ENCODE measurements at regions not wholly inside any gene's neighbourhood (a gene's known extent, or its start where the extent isn't known, plus 50 kb on each side); places are given as distances from the start of the nearest gene placed in this dataset.
"Not testable (repeated sequence)": the region's sequence is repeated elsewhere in the genome, so short reads cannot be mapped to it uniquely, and the experiment has no call there.

GRCh38 chr13:44651724-44652123, 75.6 kb upstream of the TSC22D1 start:
- H3K4me3 Mint-ChIP-seq, result no peak overlapping the region
- no peak for DNase-seq (ENCODE audit: low spot score)
- no peak overlapping the region for H3K27ac Mint-ChIP-seq
- H3K9me3 Mint-ChIP-seq, result no peaks in the 10 kb centered on the region
- H3K36me3 Mint-ChIP-seq, result no peaks in the 10 kb centered on the region
- H3K4me1 Mint-ChIP-seq (ENCODE audit: low read depth in 2 of 2), result peaks cover 4 to 6% of the 10 kb centered on the region in 2 donors
- peaks cover 13% of the 10 kb centered on the region in 2 donors for H3K27me3 Mint-ChIP-seq
- ATAC-seq, result no peak

GRCh38 chr13:44651209-44651608, 75.1 kb upstream of the TSC22D1 start:
- no peak overlapping the region for H3K27ac Mint-ChIP-seq

GRCh38 chr13:44649834-44650233, 73.7 kb upstream of the TSC22D1 start:
- H3K9me3 Mint-ChIP-seq, result no peaks in the 10 kb centered on the region
- H3K36me3 Mint-ChIP-seq, result no peaks in the 10 kb centered on the region
- ATAC-seq (no peak), DNase-seq (ENCODE audit: low spot score) (no peak)
- H3K4me3 Mint-ChIP-seq, result no peak overlapping the region
- peaks cover 13% of the 10 kb centered on the region in 2 donors for H3K27me3 Mint-ChIP-seq
- peaks cover 4 to 6% of the 10 kb centered on the region in 2 donors for H3K4me1 Mint-ChIP-seq (ENCODE audit: low read depth in 2 of 2)
- no peak overlapping the region for H3K27ac Mint-ChIP-seq

More at GRCh38 chr13:44651209-44651608, 75.1 kb upstream of the TSC22D1 start:
- ATAC-seq (no peak), DNase-seq (ENCODE audit: low spot score) (no peak)
- H3K27me3 Mint-ChIP-seq, result peaks cover 13% of the 10 kb centered on the region in 2 donors
- peaks cover 4 to 6% of the 10 kb centered on the region in 2 donors for H3K4me1 Mint-ChIP-seq (ENCODE audit: low read depth in 2 of 2)
- H3K36me3 Mint-ChIP-seq, result no peaks in the 10 kb centered on the region
- no peaks in the 10 kb centered on the region for H3K9me3 Mint-ChIP-seq
- no peak overlapping the region for H3K4me3 Mint-ChIP-seq

GRCh38 chr13:44649104-44649428, 72.9 kb upstream of the TSC22D1 start:
- Mint-ChIP-seq H3K27ac (no peak overlapping the region), H3K36me3 (no peaks in the 10 kb centered on the region), H3K27me3 (peaks cover 13% of the 10 kb centered on the region in 2 donors), H3K4me1 (ENCODE audit: low read depth in 2 of 2) (peaks cover 4 to 6% of the 10 kb centered on the region in 2 donors), H3K9me3 (no peaks in the 10 kb centered on the region), H3K4me3 (no peak overlapping the region)
- DNase-seq (ENCODE audit: low spot score) (no peak), ATAC-seq (peak in 1 of 2 donors; percentile 52)

- ATAC-seq, result no peak
- no peak overlapping the region for H3K4me3 Mint-ChIP-seq
- peaks cover 13% of the 10 kb centered on the region in 2 donors for H3K27me3 Mint-ChIP-seq
- H3K27ac Mint-ChIP-seq, result no peak overlapping the region
- H3K9me3 Mint-ChIP-seq, result no peaks in the 10 kb centered on the region
- no peaks in the 10 kb centered on the region for H3K36me3 Mint-ChIP-seq
- DNase-seq (ENCODE audit: low spot score), result no peak
- H3K4me1 Mint-ChIP-seq (ENCODE audit: low read depth in 2 of 2), result peaks cover 4 to 6% of the 10 kb centered on the region in 2 donors
Measured at GRCh38 chr13:44648392-44649103, 72.4 kb upstream of the TSC22D1 start.

- not testable (repeated sequence) for ATAC-seq; H3K9me3 Mint-ChIP-seq; DNase-seq (ENCODE audit: low spot score); H3K4me3 Mint-ChIP-seq; H3K36me3 Mint-ChIP-seq; H3K4me1 Mint-ChIP-seq (ENCODE audit: low read depth in 2 of 2); H3K27ac Mint-ChIP-seq
- peaks cover 13% of the 10 kb centered on the region in 2 donors for H3K27me3 Mint-ChIP-seq
Measured at GRCh38 chr13:44647560-44647959, 71.4 kb upstream of the TSC22D1 start.

- Mint-ChIP-seq H3K4me3 (no peak overlapping the region), H3K36me3 (no peaks in the 10 kb centered on the region), H3K27me3 (peaks cover 5 to 9% of the 10 kb centered on the region in 2 donors), H3K4me1 (ENCODE audit: low read depth in 2 of 2) (peaks cover 4 to 6% of the 10 kb centered on the region in 2 donors), H3K27ac (no peak overlapping the region), H3K9me3 (no peaks in the 10 kb centered on the region)
- ATAC-seq, result no peak
- no peak for DNase-seq (ENCODE audit: low spot score)
Measured at GRCh38 chr13:44646044-44646443, 69.9 kb upstream of the TSC22D1 start.

- Mint-ChIP-seq H3K36me3 (no peaks in the 10 kb centered on the region), H3K27ac (no peak overlapping the region), H3K27me3 (peaks cover 0 to 3% of the 10 kb centered on the region in 2 donors), H3K4me1 (ENCODE audit: low read depth in 2 of 2) (no peaks in the 10 kb centered on the region), H3K9me3 (no peaks in the 10 kb centered on the region), H3K4me3 (no peak overlapping the region)
- DNase-seq (ENCODE audit: low spot score) (no peak), ATAC-seq (no peak)
Measured at GRCh38 chr13:44643256-44643655, 67.1 kb upstream of the TSC22D1 start.

- H3K4me3 Mint-ChIP-seq, result no peak overlapping the region
- H3K27me3 Mint-ChIP-seq, result peaks cover 6% of the 10 kb centered on the region in 2 donors
- H3K9me3 Mint-ChIP-seq, result no peaks in the 10 kb centered on the region
- H3K36me3 Mint-ChIP-seq, result no peaks in the 10 kb centered on the region
- DNase-seq (ENCODE audit: low spot score), result no peak
- ATAC-seq, result no peak
- no peak overlapping the region for H3K27ac Mint-ChIP-seq
- H3K4me1 Mint-ChIP-seq (ENCODE audit: low read depth in 2 of 2), result no peaks in the 10 kb centered on the region
Measured at GRCh38 chr13:44637581-44637980, 61.5 kb upstream of the TSC22D1 start.

GRCh38 chr13:44629465-44630183, 53.5 kb upstream of the TSC22D1 start:
- Mint-ChIP-seq H3K27ac (no peak overlapping the region), H3K4me3 (no peak overlapping the region), H3K36me3 (no peaks in the 10 kb centered on the region), H3K9me3 (no peaks in the 10 kb centered on the region), H3K4me1 (ENCODE audit: low read depth in 2 of 2) (no peaks in the 10 kb centered on the region), H3K27me3 (peaks cover 13 to 21% of the 10 kb centered on the region in 2 donors)
- no peak for ATAC-seq
- no peak for DNase-seq (ENCODE audit: low spot score)

- not testable (repeated sequence) for H3K36me3 Mint-ChIP-seq; H3K4me3 Mint-ChIP-seq; DNase-seq (ENCODE audit: low spot score); ATAC-seq; H3K9me3 Mint-ChIP-seq; H3K4me1 Mint-ChIP-seq (ENCODE audit: low read depth in 2 of 2); H3K27ac Mint-ChIP-seq
- peaks cover 15 to 21% of the 10 kb centered on the region in 2 donors for H3K27me3 Mint-ChIP-seq
Measured at GRCh38 chr13:44628826-44629225, 52.7 kb upstream of the TSC22D1 start.

GRCh38 chr13:44627441-44627840, 51.3 kb upstream of the TSC22D1 start:
- Mint-ChIP-seq H3K4me3 (no peak overlapping the region), H3K4me1 (ENCODE audit: low read depth in 2 of 2) (no peaks in the 10 kb centered on the region), H3K36me3 (no peaks in the 10 kb centered on the region), H3K27ac (no peak overlapping the region), H3K27me3 (peaks cover 17 to 21% of the 10 kb centered on the region in 2 donors), H3K9me3 (no peaks in the 10 kb centered on the region)
- ATAC-seq (no peak), DNase-seq (ENCODE audit: low spot score) (no peak)

- Mint-ChIP-seq H3K9me3 (no peaks in the 10 kb centered on the region), H3K36me3 (no peaks in the 10 kb centered on the region), H3K4me1 (ENCODE audit: low read depth in 2 of 2) (no peaks in the 10 kb centered on the region), H3K27ac (no peak overlapping the region), H3K27me3 (peaks cover 19 to 21% of the 10 kb centered on the region in 2 donors), H3K4me3 (no peak overlapping the region)
- no peak for ATAC-seq
- DNase-seq (ENCODE audit: low spot score), result no peak
Measured at GRCh38 chr13:44626176-44626575, 50.0 kb upstream of the TSC22D1 start.

All from natural killer cell treated with Interleukin-12 subunit alpha and Interleukin-12 subunit beta and Interleukin-15 and Interleukin-18, amount 100 ng/mL, for 72 hours (primary cell).